Hypothalamus (tissue), 51 donors: ENCODE measurements at regions not wholly inside any gene's neighbourhood (a gene's known extent, or its start where the extent isn't known, plus 50 kb on each side); places are given as distances from the start of the nearest gene placed in this dataset.

ENCODE experiments used
- DNase-seq, 51 donors: peaks; one replicate each; lab custom pipeline; 2025; lab: John Stamatoyannopoulos, UW

GRCh38 chr5:2575871-2576270, 175.6 kb downstream of the IRX2 start:
- DNase-seq: no peak

GRCh38 chr5:2575292-2575691, 176.2 kb downstream of the IRX2 start:
- DNase-seq: no peak

GRCh38 chr5:2574155-2574554, 177.3 kb downstream of the IRX2 start:
- no peak for DNase-seq

DNA sequence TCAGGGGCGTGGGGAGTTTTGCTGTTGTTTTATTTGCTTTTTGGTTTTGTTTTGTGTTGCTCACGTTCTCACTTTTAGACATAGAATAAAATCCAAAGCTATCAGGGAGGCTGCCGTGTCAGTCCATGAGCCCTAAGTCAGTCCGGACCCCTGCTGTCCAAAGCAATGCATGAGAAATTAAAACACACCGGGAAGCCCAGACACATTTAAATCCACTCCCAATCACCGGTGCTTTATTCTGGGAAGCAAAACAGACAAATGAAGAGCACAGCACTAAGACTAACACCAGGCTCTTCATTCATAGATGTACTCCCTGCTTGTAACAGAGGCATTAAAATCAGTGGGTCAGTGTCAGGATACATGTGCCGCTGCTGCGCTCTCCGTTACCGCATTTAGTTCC, 180.9 kb downstream of the IRX2 start:
- no peak for DNase-seq

DNA sequence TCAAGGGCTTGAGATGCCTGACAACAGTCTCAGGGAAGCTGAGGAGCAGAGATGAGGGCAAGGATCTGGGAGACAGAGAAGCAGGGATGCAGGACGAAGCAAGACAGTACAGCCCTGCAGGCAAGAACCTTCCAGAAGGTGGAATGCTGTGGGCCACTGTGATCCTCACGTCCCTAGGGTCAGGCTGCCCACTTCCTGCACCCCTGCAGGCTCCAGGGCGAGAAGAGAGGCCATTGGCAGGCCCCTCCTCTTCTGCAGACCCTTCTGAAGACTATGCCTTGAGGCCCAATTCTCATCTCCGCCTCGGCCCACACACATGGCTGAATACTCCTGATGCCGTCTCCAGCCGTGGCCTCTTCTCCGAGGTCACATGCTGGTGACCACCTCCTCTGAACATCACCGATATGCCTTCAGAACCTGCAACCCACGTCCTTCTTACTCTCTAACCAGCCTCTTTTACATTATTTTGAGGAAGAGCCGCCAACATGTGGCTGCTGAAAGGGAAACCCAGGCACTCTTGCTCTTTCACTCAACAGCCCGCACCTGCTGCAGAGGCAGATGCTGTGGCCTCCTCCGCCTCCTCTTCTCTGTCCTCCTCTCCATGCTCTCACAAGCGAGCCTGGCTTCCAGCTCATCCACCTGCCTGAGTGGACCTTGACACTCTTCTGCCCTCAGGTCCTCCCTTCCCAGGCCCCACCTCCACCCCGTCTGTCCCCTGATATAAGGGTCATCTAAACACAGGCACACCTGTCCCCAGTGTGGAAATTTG, 181.5 kb downstream of the IRX2 start:
- no peak for DNase-seq

- no peak for DNase-seq
These were observed 182.3 kb downstream of the IRX2 start for GRCh38 chr5:2569176-2569575.

GRCh38 chr5:2566284-2566683, 185.2 kb downstream of the IRX2 start:
- DNase-seq: no peak

DNA sequence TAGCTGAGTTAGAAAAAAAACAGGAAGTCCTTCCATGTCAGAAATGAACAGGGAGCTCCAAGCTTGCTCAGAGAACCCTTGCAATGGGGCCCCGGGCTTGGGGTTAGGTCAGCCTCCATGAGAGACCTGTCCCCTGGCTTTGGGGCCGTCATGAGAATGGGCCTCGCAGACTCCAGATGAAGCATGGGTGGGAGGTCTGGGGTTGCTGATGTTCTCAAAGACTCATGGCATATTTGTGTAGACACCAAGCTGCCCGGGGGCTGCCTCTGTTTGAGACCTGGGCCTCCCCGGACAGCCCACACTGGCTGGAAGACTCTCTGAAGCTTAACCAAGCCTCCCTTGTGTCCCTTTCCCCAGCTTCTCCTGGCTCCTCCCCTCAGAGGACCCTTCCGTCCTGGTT, 186.3 kb downstream of the IRX2 start:
- DNase-seq: no peak

DNA sequence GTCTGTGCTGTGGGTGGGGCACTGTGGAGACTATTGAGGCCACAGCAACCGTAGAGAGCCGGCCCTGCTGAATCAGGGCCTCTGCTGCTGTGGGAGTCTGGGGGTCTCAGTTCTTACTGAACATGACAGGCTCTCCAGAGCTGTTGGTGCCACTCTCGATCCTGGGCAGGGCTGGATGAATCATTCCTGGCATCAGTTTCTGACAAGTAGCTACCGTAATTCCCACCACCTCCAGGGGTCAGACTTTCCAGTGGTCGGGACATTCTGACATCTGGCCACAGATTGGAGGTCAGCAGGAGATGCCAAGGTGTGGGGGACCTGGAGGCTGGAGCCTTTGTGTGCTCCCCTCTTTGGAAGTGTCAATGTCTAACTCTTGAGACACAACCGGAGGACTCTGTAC, 188.4 kb downstream of the IRX2 start:
- no peak for DNase-seq

GRCh38 chr5:2562036-2562435, 189.4 kb downstream of the IRX2 start:
- no peak for DNase-seq

DNA sequence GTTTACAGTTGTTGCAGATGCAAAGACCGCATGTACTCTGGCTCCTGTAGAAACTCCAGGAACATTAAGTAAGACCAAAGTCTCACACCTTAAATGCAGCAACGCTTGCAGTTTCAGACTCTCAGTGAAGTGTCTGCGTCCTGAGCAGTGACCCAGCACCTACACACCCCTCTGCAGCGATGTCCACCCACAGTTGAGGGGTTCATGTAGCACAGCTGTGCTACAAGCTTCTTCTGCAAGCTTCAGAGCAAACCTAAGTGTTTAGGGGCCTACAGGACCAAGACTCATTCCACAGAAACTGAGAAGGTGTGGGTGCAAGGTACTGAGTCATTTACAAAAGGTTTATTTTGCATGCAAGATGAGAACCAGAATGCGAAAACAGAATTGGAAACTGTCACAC, 191.0 kb downstream of the IRX2 start:
- DNase-seq: no peak

DNA sequence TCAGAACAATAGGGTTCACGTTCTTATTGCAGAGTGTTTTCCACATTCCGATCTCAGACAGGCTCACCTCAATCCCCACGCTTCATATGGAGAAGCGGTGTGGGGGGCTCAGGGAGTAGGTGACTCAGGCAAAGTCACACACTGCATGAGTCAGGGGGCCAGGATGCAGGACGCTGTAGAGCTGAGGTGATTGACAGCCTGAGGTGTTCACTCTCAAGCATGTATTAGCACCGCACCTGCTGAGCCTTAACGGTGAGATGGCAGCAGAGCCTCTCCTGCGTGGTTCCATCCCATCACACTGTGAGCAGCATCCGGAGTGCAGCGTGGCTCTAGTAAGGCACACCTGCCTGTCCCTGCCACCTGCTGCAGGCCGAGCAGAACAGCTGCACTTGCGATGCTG, 194.0 kb downstream of the IRX2 start:
- DNase-seq: no peak

- DNase-seq: no peak
These were observed 195.0 kb downstream of the IRX2 start for GRCh38 chr5:2556375-2556966.

DNA sequence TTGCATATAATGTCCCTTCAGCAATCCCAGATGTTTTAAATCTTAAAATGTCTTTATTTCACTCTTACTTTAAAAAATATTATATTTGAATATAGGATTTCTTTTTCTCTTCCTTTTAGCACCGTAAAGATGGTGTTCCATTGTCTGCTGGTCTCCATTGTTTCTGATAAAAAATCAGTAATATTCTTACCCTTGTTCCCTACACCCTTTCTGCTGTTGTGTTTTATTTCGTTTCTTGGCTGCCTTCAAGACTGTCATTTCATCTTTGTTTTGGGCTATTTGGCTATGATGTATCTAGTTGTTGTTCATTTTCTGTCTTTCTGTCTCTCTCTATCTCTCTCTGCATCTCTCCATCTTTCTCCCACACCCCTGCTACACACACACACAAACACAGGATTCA, 197.9 kb downstream of the IRX2 start:
- no peak for DNase-seq

GRCh38 chr5:2550509-2550908, 201.0 kb downstream of the IRX2 start:
- DNase-seq: no peak

DNA sequence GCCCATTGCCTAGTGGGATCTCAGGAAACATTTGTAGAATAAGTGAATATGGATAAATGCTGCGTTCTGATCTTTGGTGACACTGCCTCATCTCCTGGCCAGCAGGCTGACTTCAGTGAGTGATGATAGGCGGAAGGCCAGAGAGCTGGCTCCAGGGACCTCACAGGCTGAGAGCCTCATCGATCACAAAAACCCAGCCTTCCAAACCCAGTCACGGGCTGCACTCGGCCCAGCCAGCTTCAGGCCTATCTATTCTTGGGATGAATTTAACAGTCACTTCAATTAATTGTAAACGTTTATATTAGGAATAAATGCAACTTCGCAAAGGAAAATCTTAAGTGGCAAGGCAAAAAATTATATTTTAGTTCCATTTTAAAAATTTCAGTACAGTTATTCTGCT, 201.6 kb downstream of the IRX2 start:
- DNase-seq: no peak

- no peak for DNase-seq
These were observed 202.1 kb downstream of the IRX2 start for GRCh38 chr5:2549354-2549753.

- DNase-seq: no peak
These were observed 204.5 kb downstream of the IRX2 start for GRCh38 chr5:2546938-2547337.

DNA sequence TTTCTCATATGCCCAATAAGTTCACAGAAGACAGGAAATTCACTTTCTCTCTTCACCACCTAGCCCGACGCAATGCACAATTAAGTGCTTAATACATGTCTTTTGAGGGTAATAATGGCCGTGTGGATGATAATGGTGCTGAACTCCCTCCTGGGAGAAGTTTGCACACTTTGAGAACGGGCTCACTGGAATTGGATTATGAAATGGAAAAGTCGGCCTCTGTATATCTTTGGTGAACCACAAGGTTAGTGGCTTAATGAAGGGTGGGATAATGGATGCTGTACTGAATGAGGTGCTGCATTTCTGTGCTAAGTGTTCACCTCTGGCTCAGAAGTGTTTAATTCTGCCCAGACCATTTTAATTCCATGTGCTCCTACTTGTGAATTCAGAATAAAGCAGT, 207.5 kb downstream of the IRX2 start:
- no peak for DNase-seq

DNA sequence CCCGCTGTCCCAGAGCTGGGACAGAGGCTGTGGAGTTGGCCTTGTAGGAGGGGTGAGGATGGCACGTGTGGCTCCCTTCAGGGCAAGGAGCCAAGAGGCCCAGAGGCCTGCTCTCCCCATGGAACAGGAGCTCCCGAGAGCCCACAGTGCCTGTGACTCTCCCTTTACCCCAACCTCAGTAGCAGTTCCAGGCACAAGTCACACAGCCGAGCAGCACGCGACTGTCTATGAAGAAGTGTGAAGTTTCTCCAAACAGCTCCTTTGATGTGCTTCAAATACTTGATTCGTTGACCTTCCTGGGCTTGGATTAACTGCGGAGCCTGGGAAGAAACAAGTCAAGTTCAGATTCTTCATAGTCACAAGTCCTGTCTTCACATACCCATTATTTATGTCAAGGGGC, 208.7 kb downstream of the IRX2 start:
- no peak for DNase-seq

- DNase-seq: no peak
These were observed 209.5 kb downstream of the IRX2 start for GRCh38 chr5:2542026-2542425.

- no peak for DNase-seq
These were observed 213.3 kb downstream of the IRX2 start for GRCh38 chr5:2538169-2538568.
